LNCAP (cell line): ENCODE measurements at regions not wholly inside any gene's neighbourhood (a gene's known extent, or its start where the extent isn't known, plus 50 kb on each side); places are given as distances from the start of the nearest gene placed in this dataset.

Experiments
- CTCF ChIP-seq: fragments of 450-650 bp; IDR thresholded peaks from 2 replicates; pipeline ENCODE4 v1.5.1; 2017; ENCODE audit warnings: mild to moderate bottlenecking

- no peak for TF ChIP-seq CTCF
Observed at GRCh38 chr13:44815623-44816022, 173.6 kb downstream of the NUFIP1 start.

- TF ChIP-seq CTCF: no peak
Observed at GRCh38 chr13:44814836-44815235, 174.4 kb downstream of the NUFIP1 start.

GRCh38 chr13:44814161-44814560 lies 175.1 kb downstream of the NUFIP1 start:
- no peak for TF ChIP-seq CTCF

- TF ChIP-seq CTCF: no peak
Observed at GRCh38 chr13:44812818-44813217, 176.5 kb downstream of the NUFIP1 start.

GRCh38 chr13:44810061-44810840 lies 179.0 kb downstream of the NUFIP1 start:
- no peak for TF ChIP-seq CTCF

GRCh38 chr13:44809190-44809589 lies 180.1 kb downstream of the NUFIP1 start:
- no peak for TF ChIP-seq CTCF

GRCh38 chr13:44808185-44808584 lies 181.1 kb downstream of the NUFIP1 start:
- no peak for TF ChIP-seq CTCF
